Fibroblast of lung (primary cell): ENCODE measurements at regions not wholly inside any gene's neighbourhood (a gene's known extent, or its start where the extent isn't known, plus 50 kb on each side); places are given as distances from the start of the nearest gene placed in this dataset.

Experiments used
- DNase-seq, 2 donors: peaks; one replicate each; pipeline versions ENCODE4 v3.0.0 to v3.0.0-alpha.2; 2010; ENCODE audit warnings: low read depth in 2 of 2
- H2AFZ ChIP-seq: 2 replicates; pipeline ENCODE4 v1.5.1; 2012; ENCODE audit warnings: low read length, control low read depth, inconsistent platforms
- H3K27ac ChIP-seq: 2 replicates; pipeline ENCODE4 v1.5.1; 2011; ENCODE audit warnings: low read length, control low read depth; ENCODE audit not compliant: insufficient read depth
- H3K27me3 ChIP-seq: 2 replicates; pipeline ENCODE4 v1.5.1; 2011; ENCODE audit warnings: mild to moderate bottlenecking, low read length; ENCODE audit not compliant: control insufficient read depth, insufficient read depth
- H3K36me3 ChIP-seq: 2 replicates; pipeline ENCODE4 v1.5.1; 2011; ENCODE audit warnings: low read length; ENCODE audit not compliant: control insufficient read depth, insufficient read depth
- H3K4me1 ChIP-seq: 2 replicates; pipeline ENCODE4 v1.5.1; 2011; ENCODE audit warnings: low read length; ENCODE audit not compliant: control insufficient read depth, insufficient read depth; ENCODE audit errors: extremely low read depth
- H3K4me2 ChIP-seq: 2 replicates; pipeline ENCODE4 v1.5.1; 2011; ENCODE audit warnings: low read length, control low read depth; ENCODE audit not compliant: insufficient read depth; ENCODE audit errors: extremely low read depth
- H3K4me3 ChIP-seq, 4 experiments: fragments of 200-600 bp in 1 of 4; sonication (generic) in 1 of 4; replicated peaks in 1 of 4; 2 replicates each; pipeline ENCODE4 v1.5.1; 2011 to 2016; ENCODE audit warnings: low read length in 4 of 4, low read depth in 3 of 4, mild to moderate bottlenecking in 3 of 4, control low read depth in 2 of 4, inconsistent platforms in 1 of 4, mixed read lengths in 1 of 4; ENCODE audit not compliant: insufficient read depth in 1 of 4; ENCODE audit errors: control extremely low read depth in 1 of 4
- H3K79me2 ChIP-seq: 2 replicates; pipeline ENCODE4 v1.5.1; 2012; ENCODE audit warnings: mild to moderate bottlenecking, low read length, inconsistent platforms; ENCODE audit not compliant: control insufficient read depth, insufficient read depth
- H3K9ac ChIP-seq: 2 replicates; pipeline ENCODE4 v1.5.1; 2011; ENCODE audit warnings: mild to moderate bottlenecking, low read length, control low read depth; ENCODE audit not compliant: insufficient read depth
- H3K9me3 ChIP-seq: 2 replicates; pipeline ENCODE4 v1.5.1; 2012; ENCODE audit warnings: low read depth, low read length; ENCODE audit not compliant: control insufficient read depth, insufficient read depth
- H4K20me1 ChIP-seq: 2 replicates; pipeline ENCODE4 v1.5.1; 2011; ENCODE audit warnings: low read length; ENCODE audit not compliant: control insufficient read depth, insufficient read depth; ENCODE audit errors: extremely low read depth
- CTCF ChIP-seq, 2 donors: IDR thresholded peaks in 1 of 2; conservative IDR thresholded peaks in 1 of 2; 1 replicate in 1 of 2; 2 replicates in 1 of 2; pipeline ENCODE4 v1.5.1; 2011 to 2012; ENCODE audit warnings: low read length in 2 of 2, control low read depth in 1 of 2, inconsistent platforms in 1 of 2, low read depth in 1 of 2, mild to moderate bottlenecking in 1 of 2
- EZH2 ChIP-seq: IDR thresholded peaks from 2 replicates; pipeline ENCODE4 v1.5.1; 2012; ENCODE audit warnings: low read length, control low read depth, mild to moderate bottlenecking; ENCODE audit errors: missing control alignments

DNA sequence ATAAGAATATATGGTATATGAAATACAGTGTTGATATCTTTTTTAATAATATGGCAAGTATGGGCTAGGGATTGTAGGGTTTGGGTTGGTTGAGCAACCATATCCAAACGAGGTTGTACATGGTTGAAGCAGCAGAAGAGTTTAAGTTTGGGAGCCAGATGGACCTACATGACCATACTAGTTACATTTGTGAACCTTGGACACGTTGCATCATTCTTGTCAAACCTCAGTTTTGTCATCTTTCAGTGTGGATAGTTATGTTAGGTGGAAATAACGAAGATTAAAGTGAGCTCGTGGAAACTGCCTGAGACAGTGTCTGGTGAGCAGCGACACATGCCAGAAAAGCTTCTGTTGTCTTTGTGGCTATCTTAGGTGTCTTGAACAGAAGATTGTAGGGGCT is 307.1 kb upstream of the KIRREL3 start:
- H4K20me1 ChIP-seq, result no peaks in the 10 kb centered on the region
- no peaks in the 10 kb centered on the region for H3K79me2 ChIP-seq
- H3K27me3 ChIP-seq, result no peaks in the 10 kb centered on the region
- no peak for DNase-seq
- H3K4me3 ChIP-seq, result no peak overlapping the region
- H3K36me3 ChIP-seq, result no peaks in the 10 kb centered on the region
- no peak overlapping the region for H3K4me2 ChIP-seq
- H3K9ac ChIP-seq, result no peak overlapping the region
- TF ChIP-seq CTCF (conservative IDR thresholded peaks at IDR 0.05 in 1 of 2, IDR thresholded peaks at IDR 0.05 in 1 of 2; ENCODE audit: low read depth in 1 of 2, low read length in 2 of 2), result no peak
- TF ChIP-seq EZH2, result no peak
- no peaks in the 10 kb centered on the region for H3K4me1 ChIP-seq
- H2AFZ ChIP-seq, result no peak overlapping the region
- H3K27ac ChIP-seq, result no peak overlapping the region
- H3K9me3 ChIP-seq, result no peaks in the 10 kb centered on the region

DNA sequence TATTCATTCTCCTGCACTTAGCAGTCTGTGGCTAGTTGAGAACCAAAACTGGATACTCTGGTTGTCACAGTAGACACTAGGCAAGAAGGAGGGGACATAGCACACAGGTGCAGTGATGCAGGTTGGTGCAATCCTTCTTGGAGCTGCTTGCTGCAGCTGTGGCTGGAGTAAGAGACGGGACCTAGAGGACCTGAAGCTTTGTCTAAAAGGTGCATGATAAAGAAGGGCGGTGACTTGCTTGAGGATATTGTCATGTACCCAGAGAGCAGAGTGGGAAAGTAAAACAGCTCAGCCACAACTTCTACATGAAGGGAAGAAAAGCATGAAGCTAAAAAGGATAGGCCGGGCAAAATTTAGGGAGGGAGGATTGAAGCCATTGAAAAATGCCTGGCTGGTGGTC is 304.1 kb upstream of the KIRREL3 start:
- Histone ChIP-seq H3K9ac (no peak overlapping the region), H3K9me3 (no peaks in the 10 kb centered on the region), H4K20me1 (no peaks in the 10 kb centered on the region), H2AFZ (no peak overlapping the region), H3K36me3 (no peaks in the 10 kb centered on the region), H3K4me3 (no peak overlapping the region), H3K4me2 (no peak overlapping the region), H3K4me1 (no peaks in the 10 kb centered on the region), H3K27ac (no peak overlapping the region), H3K79me2 (no peaks in the 10 kb centered on the region), H3K27me3 (no peaks in the 10 kb centered on the region)
- no peak for TF ChIP-seq CTCF (conservative IDR thresholded peaks at IDR 0.05 in 1 of 2, IDR thresholded peaks at IDR 0.05 in 1 of 2; ENCODE audit: low read depth in 1 of 2, low read length in 2 of 2)
- no peak for TF ChIP-seq EZH2
- DNase-seq, result no peak

GRCh38 chr11:127288926-127289325 is 288.4 kb upstream of the KIRREL3 start:
- H2AFZ ChIP-seq, result no peak overlapping the region

More at GRCh38 chr11:127288926-127289325, 288.4 kb upstream of the KIRREL3 start:
- no peak overlapping the region for H3K4me3 ChIP-seq
- H3K36me3 ChIP-seq, result no peaks in the 10 kb centered on the region
- no peaks in the 10 kb centered on the region for H4K20me1 ChIP-seq
- H3K4me2 ChIP-seq, result no peak overlapping the region
- no peaks in the 10 kb centered on the region for H3K9me3 ChIP-seq
- TF ChIP-seq CTCF (conservative IDR thresholded peaks at IDR 0.05 in 1 of 2, IDR thresholded peaks at IDR 0.05 in 1 of 2; ENCODE audit: low read depth in 1 of 2, low read length in 2 of 2) (no peak), EZH2 (no peak)
- H3K27me3 ChIP-seq, result no peaks in the 10 kb centered on the region
- H3K9ac ChIP-seq, result no peak overlapping the region
- no peaks in the 10 kb centered on the region for H3K79me2 ChIP-seq
- no peaks in the 10 kb centered on the region for H3K4me1 ChIP-seq
- H3K27ac ChIP-seq, result no peak overlapping the region
- DNase-seq, result no peak
